Activated T-cell treated with anti-CD3 and anti-CD28 coated beads, Interleukin-2, amount 50 U/mL, for 1 hour (primary cell): ENCODE measurements at regions not wholly inside any gene's neighbourhood (a gene's known extent, or its start where the extent isn't known, plus 50 kb on each side); places are given as distances from the start of the nearest gene placed in this dataset.
"Not testable (repeated sequence)": the region's sequence is repeated elsewhere in the genome, so short reads cannot be mapped to it uniquely, and the experiment has no call there.

Experiments
- DNase-seq: peaks from one replicate; pipeline ENCODE4 v3.0.0-alpha.2; 2020

GRCh38 chr14:56057071-56057741 is 61.0 kb upstream of the PELI2 start:
- no peak for DNase-seq

GRCh38 chr14:56057767-56058166 is 60.4 kb upstream of the PELI2 start:
- no peak for DNase-seq

GRCh38 chr14:56059054-56059453 is 59.2 kb upstream of the PELI2 start:
- no peak for DNase-seq

GRCh38 chr14:56061051-56061450 is 57.2 kb upstream of the PELI2 start:
- DNase-seq = no peak

- no peak for DNase-seq
Observed at GRCh38 chr14:56063131-56063530, 55.1 kb upstream of the PELI2 start.

GRCh38 chr14:56064513-56064912 is 53.7 kb upstream of the PELI2 start:
- DNase-seq = no peak

- not testable (repeated sequence) for DNase-seq
Observed at GRCh38 chr14:56065199-56065598, 53.0 kb upstream of the PELI2 start.

GRCh38 chr14:56065621-56066290 is 52.5 kb upstream of the PELI2 start:
- DNase-seq = no peak
